Endothelial cell of umbilical vein (primary cell): ENCODE measurements at regions not wholly inside any gene's neighbourhood (a gene's known extent, or its start where the extent isn't known, plus 50 kb on each side); places are given as distances from the start of the nearest gene placed in this dataset.

Experiments used
- BruUV-seq: library from RNA; stranded (reverse); fragments of 400-500 nt; replicated peaks from 2 replicates; lab custom pipeline; 2021; lab: Mats Ljungman, UMichigan
- CTCF ChIA-PET: fragments of 300-600, 350-600 bp; sonication (Branson Sonifier 250); formaldehyde crosslinking; loops from one replicate; lab custom pipeline; 2021; ENCODE audit warnings: antibody characterized with exemption, inconsistent platforms; lab: Charles Lee
- POLR2A ChIA-PET: fragments of 300-600, 350-600 bp; sonication (Branson Sonifier 250); formaldehyde crosslinking; loops from one replicate; lab custom pipeline; 2021; ENCODE audit warnings: antibody characterized with exemption, inconsistent platforms; lab: Charles Lee
- DNase-seq: peaks from one replicate; pipeline ENCODE4 v3.0.0-alpha.2; 2011; ENCODE audit warnings: low read depth, low spot score
- FAIRE-seq: peaks from 2 replicates; lab custom pipeline; 2011; peaks lifted over from hg19 to GRCh38; lab: Jason Lieb, UNC
- H2AFZ ChIP-seq: 2 replicates; pipeline ENCODE4 v1.6.0; 2012; ENCODE audit warnings: low read depth, low read length, control low read depth, inconsistent platforms
- H3K27ac ChIP-seq: 2 replicates; pipeline ENCODE4 v1.5.1; 2011; ENCODE audit warnings: low read depth, mild to moderate bottlenecking, control low read depth, low read length, moderate library complexity; ENCODE audit not compliant: insufficient read depth
- H3K27me3 ChIP-seq, 2 experiments: 2 replicates each; pipeline versions ENCODE4 v1.6.0 to v1.6.1; 2011; ENCODE audit warnings: low read length in 2 of 2, mixed read lengths in 1 of 2; ENCODE audit not compliant: control insufficient read depth in 2 of 2, insufficient read depth in 2 of 2
- H3K36me3 ChIP-seq, 2 experiments: 2 replicates in 1 of 2; 3 replicates in 1 of 2; pipeline ENCODE4 v1.5.1; 2011; ENCODE audit warnings: low read length in 2 of 2, mild to moderate bottlenecking in 1 of 2, moderate library complexity in 1 of 2; ENCODE audit not compliant: control insufficient read depth in 2 of 2, insufficient read depth in 2 of 2; ENCODE audit errors: extremely low read depth in 1 of 2
- H3K4me1 ChIP-seq: 3 replicates; pipeline ENCODE4 v1.5.1; 2011; ENCODE audit warnings: mild to moderate bottlenecking, low read length; ENCODE audit not compliant: control insufficient read depth, insufficient read depth; ENCODE audit errors: extremely low read depth
- H3K4me2 ChIP-seq: 2 replicates; pipeline ENCODE4 v1.6.1; 2011; ENCODE audit warnings: low read length, control low read depth, mixed read lengths; ENCODE audit not compliant: insufficient read depth
- H3K4me3 ChIP-seq, 3 experiments: fragments of 200-600 bp in 1 of 3; sonication (generic), shearing (Covaris generic) in 1 of 3; replicated peaks in 1 of 3; 2 replicates each; pipeline ENCODE4 v1.5.1; 2011 to 2016; ENCODE audit warnings: control low read depth in 3 of 3, low read length in 3 of 3, mild to moderate bottlenecking in 2 of 3, inconsistent platforms in 1 of 3, low read depth in 1 of 3, moderate library complexity in 1 of 3; ENCODE audit not compliant: insufficient read depth in 1 of 3
- H3K79me2 ChIP-seq: 2 replicates; pipeline ENCODE4 v1.6.0; 2012; ENCODE audit warnings: low read length, inconsistent platforms; ENCODE audit not compliant: control insufficient read depth, insufficient read depth
- H3K9ac ChIP-seq: replicated peaks from 2 replicates; pipeline ENCODE3; 2011; ENCODE audit warnings: low read length, control low read depth; ENCODE audit not compliant: insufficient read depth; ENCODE audit errors: extremely low read depth
- H3K9me1 ChIP-seq: replicated peaks from 3 replicates; pipeline ENCODE4 v1.6.0; 2011; ENCODE audit warnings: mild to moderate bottlenecking, low read length; ENCODE audit not compliant: control insufficient read depth, insufficient read depth; ENCODE audit errors: extremely low read depth
- H3K9me3 ChIP-seq: replicated peaks from 2 replicates; pipeline ENCODE4 v1.5.1; 2012; ENCODE audit warnings: low read length, inconsistent platforms; ENCODE audit not compliant: control insufficient read depth, insufficient read depth
- H4K20me1 ChIP-seq: replicated peaks from 2 replicates; pipeline ENCODE3; 2011; ENCODE audit warnings: mild to moderate bottlenecking, low read length; ENCODE audit not compliant: control insufficient read depth, insufficient read depth; ENCODE audit errors: extremely low read depth
- JUN ChIP-seq: IDR thresholded peaks from 2 replicates; pipeline ENCODE4 v1.6.1; 2011; ENCODE audit warnings: borderline replicate concordance, low read depth; ENCODE audit not compliant: insufficient read length, insufficient read depth
- dilution Hi-C: fragments of 300-500 bp; cut with MboI; formaldehyde crosslinking; loops from one replicate; pipeline ENCODE4 v1.15.0; 2019; ENCODE audit warnings: low sequenced_read_pairs; ENCODE audit not compliant: extremely low pct_ligation_motif_present
- intact Hi-C: fragments of 100-400 bp; cut with micrococcal nuclease; formaldehyde crosslinking; loops from one replicate; pipeline ENCODE4 v1.10.0; 2022
- TF ChIP-seq, protein P1 (sequence below), 2 donors: IDR thresholded peaks; 1 replicate in 1 of 2; 2 replicates in 1 of 2; pipeline ENCODE4 v1.5.1; 2011; ENCODE audit warnings: low read length in 2 of 2, mild to moderate bottlenecking in 2 of 2, moderate library complexity in 2 of 2, control low read depth in 1 of 2, inconsistent platforms in 1 of 2, low read depth in 1 of 2; ENCODE audit not compliant: insufficient read depth in 1 of 2; ENCODE audit errors: extremely low read depth in 1 of 2

DNA sequence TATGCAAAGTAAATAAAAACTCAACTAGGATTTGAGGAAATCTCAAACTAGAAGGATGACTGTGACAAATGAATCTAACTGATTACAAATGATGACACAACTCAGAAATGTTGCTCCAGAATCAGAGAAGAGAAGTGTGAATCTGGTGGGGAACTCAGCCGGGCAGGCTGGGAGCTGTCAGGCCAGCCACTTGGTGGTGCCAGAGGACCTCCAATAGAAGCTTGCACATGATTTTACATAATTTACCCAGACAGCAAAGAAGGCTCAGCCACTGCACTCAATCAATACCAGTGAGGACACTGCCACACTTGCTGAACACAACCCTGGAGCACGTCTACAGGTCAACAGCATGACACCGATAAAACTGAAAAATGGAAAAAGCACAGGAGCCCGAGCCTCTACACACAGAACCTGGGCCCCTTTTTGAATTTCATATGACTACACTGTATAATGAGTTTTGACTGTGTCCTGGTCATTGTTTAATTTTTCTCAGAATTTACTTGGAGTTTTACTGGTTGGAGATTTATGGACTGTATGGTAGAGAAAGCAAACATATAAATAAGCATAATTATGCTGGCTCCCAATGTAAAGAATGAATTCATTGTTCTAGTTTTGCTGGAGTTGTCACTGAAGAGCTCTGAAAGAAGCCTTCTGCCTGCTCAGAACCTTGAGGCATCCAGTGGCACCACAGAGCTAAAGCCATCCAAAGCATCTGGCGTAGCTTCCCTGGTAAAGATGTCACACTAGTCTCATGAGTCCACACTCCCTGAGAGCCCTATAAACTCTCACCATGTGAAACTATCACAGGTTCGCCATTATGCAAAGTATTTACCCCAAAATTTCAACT is 296.5 kb downstream of the THBS2 start:
- H3K27ac ChIP-seq, result no peak overlapping the region
- POLR2A ChIA-PET, result no interaction called here
- FAIRE-seq, result no peak
- CTCF ChIA-PET, result interaction anchor here (1.0 to 2.0 kb wide), 4 partner anchors 17 to 1573 kb away, joined by 3 to 5 read pairs (median 4); no protein-coding TSS in a partner anchor
- peak; percentile 17 for DNase-seq
- TF ChIP-seq, protein P1, sequence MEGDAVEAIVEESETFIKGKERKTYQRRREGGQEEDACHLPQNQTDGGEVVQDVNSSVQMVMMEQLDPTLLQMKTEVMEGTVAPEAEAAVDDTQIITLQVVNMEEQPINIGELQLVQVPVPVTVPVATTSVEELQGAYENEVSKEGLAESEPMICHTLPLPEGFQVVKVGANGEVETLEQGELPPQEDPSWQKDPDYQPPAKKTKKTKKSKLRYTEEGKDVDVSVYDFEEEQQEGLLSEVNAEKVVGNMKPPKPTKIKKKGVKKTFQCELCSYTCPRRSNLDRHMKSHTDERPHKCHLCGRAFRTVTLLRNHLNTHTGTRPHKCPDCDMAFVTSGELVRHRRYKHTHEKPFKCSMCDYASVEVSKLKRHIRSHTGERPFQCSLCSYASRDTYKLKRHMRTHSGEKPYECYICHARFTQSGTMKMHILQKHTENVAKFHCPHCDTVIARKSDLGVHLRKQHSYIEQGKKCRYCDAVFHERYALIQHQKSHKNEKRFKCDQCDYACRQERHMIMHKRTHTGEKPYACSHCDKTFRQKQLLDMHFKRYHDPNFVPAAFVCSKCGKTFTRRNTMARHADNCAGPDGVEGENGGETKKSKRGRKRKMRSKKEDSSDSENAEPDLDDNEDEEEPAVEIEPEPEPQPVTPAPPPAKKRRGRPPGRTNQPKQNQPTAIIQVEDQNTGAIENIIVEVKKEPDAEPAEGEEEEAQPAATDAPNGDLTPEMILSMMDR (IDR thresholded peaks at IDR 0.05; ENCODE audit: extremely low read depth in 1 of 2, insufficient read depth in 1 of 2, low read depth in 1 of 2, low read length in 2 of 2), result peak; percentile 60 to 65
- no peak for TF ChIP-seq JUN
- dilution Hi-C loops, result no loop called here
- no peaks in the 10 kb centered on the region for H3K27me3 ChIP-seq
- H3K79me2 ChIP-seq, result no peaks in the 10 kb centered on the region
- no peak overlapping the region for H2AFZ ChIP-seq
- H3K4me1 ChIP-seq, result no peaks in the 10 kb centered on the region
- no peaks in the 10 kb centered on the region for H3K9me1 ChIP-seq
- H4K20me1 ChIP-seq, result no peaks in the 10 kb centered on the region
- intact Hi-C loops, result loop anchor here (1.0 to 10.0 kb wide), 3 partner anchors 768 to 1560 kb away; partner anchors contain the start of gene PHF10
- no peak overlapping the region for H3K4me3 ChIP-seq
- no peak overlapping the region for H3K4me2 ChIP-seq
- H3K9ac ChIP-seq, result no peak overlapping the region
- H3K36me3 ChIP-seq, result no peaks in the 10 kb centered on the region
- H3K9me3 ChIP-seq, result no peaks in the 10 kb centered on the region
- no TSS peak for BruUV-seq
